CD4-positive, alpha-beta memory T cell (primary cell): ENCODE measurements at regions not wholly inside any gene's neighbourhood (a gene's known extent, or its start where the extent isn't known, plus 50 kb on each side); places are given as distances from the start of the nearest gene placed in this dataset.

Experiments
- CTCF ChIA-PET: fragments of 350-600 bp; sonication (Branson Sonifier 250); formaldehyde crosslinking; loops from one replicate; lab custom pipeline; 2021; ENCODE audit warnings: inconsistent platforms; ENCODE audit not compliant: partially characterized antibody; lab: Charles Lee
- POLR2A ChIA-PET: fragments of 350-600 bp; sonication (Branson Sonifier 250); formaldehyde crosslinking; loops from one replicate; lab custom pipeline; 2021; ENCODE audit not compliant: partially characterized antibody; lab: Charles Lee
- DNase-seq, 5 donors: peaks; one replicate each; pipeline versions ENCODE4 v3.0.0 to v3.0.0-alpha.2; 2020 to 2022; ENCODE audit warnings: mixed read lengths in 1 of 5
- H3K27ac ChIP-seq: one replicate; pipeline ENCODE4 v1.7.0; 2013; ENCODE audit warnings: low read depth, low read length
- H3K27me3 ChIP-seq: 2 replicates; pipeline ENCODE4 v1.7.0; 2013; ENCODE audit warnings: mild to moderate bottlenecking, low read length, moderate library complexity; ENCODE audit not compliant: insufficient read depth
- H3K36me3 ChIP-seq: 2 replicates; pipeline ENCODE4 v1.7.0; 2013; ENCODE audit warnings: mild to moderate bottlenecking, low read length, moderate library complexity; ENCODE audit not compliant: insufficient read depth
- H3K4me1 ChIP-seq: 2 replicates; pipeline ENCODE4 v1.7.0; 2013; ENCODE audit warnings: mild to moderate bottlenecking, low read length, moderate library complexity; ENCODE audit not compliant: insufficient read depth
- H3K4me3 ChIP-seq, 2 donors: one replicate each; pipeline ENCODE4 v1.7.0; 2013; ENCODE audit warnings: low read length in 2 of 2, mild to moderate bottlenecking in 1 of 2
- H3K9me3 ChIP-seq, 2 donors: one replicate each; pipeline ENCODE4 v1.7.0; 2013; ENCODE audit warnings: low read length in 2 of 2, control low read depth in 1 of 2; ENCODE audit not compliant: control insufficient read depth in 1 of 2
- H3K27ac Mint-ChIP-seq, 7 donors: one replicate each; pipeline ENCODE4 v1.8.0; 2020 to 2021; ENCODE audit warnings: mixed read lengths in 7 of 7, mild to moderate bottlenecking in 6 of 7, inconsistent platforms in 3 of 7, moderate library complexity in 3 of 7
- H3K27me3 Mint-ChIP-seq, 2 donors: one replicate each; pipeline ENCODE4 v1.8.0; 2020 to 2021; ENCODE audit warnings: mixed read lengths in 2 of 2
- H3K36me3 Mint-ChIP-seq, 2 donors: one replicate each; pipeline ENCODE4 v1.8.0; 2020 to 2021; ENCODE audit warnings: mixed read lengths in 2 of 2, inconsistent platforms in 1 of 2, mild to moderate bottlenecking in 1 of 2
- H3K4me1 Mint-ChIP-seq, 4 donors: one replicate each; pipeline ENCODE4 v1.8.0; 2020 to 2021; ENCODE audit warnings: mixed read lengths in 4 of 4, mild to moderate bottlenecking in 1 of 4
- H3K4me3 Mint-ChIP-seq, 8 donors: one replicate each; pipeline ENCODE4 v1.8.0; 2020 to 2021; ENCODE audit warnings: mixed read lengths in 8 of 8, mild to moderate bottlenecking in 7 of 8, moderate library complexity in 6 of 8, inconsistent platforms in 3 of 8
- H3K9me3 Mint-ChIP-seq, 8 donors: one replicate each; pipeline ENCODE4 v1.8.0; 2020 to 2021; ENCODE audit warnings: mixed read lengths in 8 of 8, mild to moderate bottlenecking in 5 of 8, inconsistent platforms in 3 of 8, moderate library complexity in 1 of 8
- intact Hi-C: fragments of 100-400 bp; cut with micrococcal nuclease; formaldehyde crosslinking; loops from one replicate; pipeline ENCODE4 v1.15.1; 2023

DNA sequence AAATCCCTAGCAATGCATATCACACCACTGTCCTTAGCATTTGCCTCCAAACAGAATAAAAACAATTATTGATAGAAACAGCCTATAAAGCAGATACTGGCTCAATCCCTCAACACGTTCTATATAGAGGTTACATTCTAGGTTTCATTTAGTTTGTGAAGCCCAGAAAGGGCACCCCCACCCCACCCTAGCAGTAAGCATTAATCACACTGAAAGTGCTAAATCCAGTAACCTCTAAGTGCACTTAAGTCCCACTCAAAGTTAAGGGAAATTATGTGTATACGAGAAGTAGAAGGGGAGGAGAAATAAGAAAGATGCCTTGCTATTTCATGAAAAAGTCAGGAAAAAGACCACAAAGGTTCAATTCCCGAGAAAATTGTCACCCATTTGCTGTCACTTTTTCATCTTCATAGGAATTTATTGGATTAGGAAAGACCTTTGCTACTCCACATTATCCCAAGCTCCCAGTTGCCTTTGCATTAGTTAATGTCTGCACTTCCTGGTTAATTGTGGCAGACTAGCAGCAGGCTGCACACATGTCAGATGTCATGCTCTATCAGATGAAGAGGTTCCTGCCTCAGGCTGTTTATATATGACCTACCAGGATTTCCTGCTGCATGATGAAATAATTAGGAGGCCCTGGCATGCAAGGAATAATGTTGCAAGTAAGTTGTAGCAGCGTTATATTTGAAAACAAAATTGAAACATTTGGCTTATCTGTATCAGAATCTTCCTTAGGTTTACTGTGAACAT, 54.5 kb upstream of the LHX8 start:
- Histone ChIP-seq H3K36me3 (no peaks in the 10 kb centered on the region), H3K4me1 (no peaks in the 10 kb centered on the region), H3K4me3 (no peak overlapping the region), H3K27me3 (no peaks in the 10 kb centered on the region), H3K27ac (no peak overlapping the region), H3K9me3 (peaks cover 0 to 3% of the 10 kb centered on the region in 2 donors)
- H3K4me3 Mint-ChIP-seq = no peak overlapping the region
- H3K4me1 Mint-ChIP-seq = no peaks in the 10 kb centered on the region
- DNase-seq = no peak
- ChIA-PET POLR2A (no interaction called here), CTCF (no interaction called here)
- intact Hi-C loops = no loop called here
- peaks cover 0 to 10% (median 0%) of the 10 kb centered on the region in 8 donors for H3K9me3 Mint-ChIP-seq
- H3K36me3 Mint-ChIP-seq = no peaks in the 10 kb centered on the region
- no peaks in the 10 kb centered on the region for H3K27me3 Mint-ChIP-seq
- no peak overlapping the region for H3K27ac Mint-ChIP-seq

DNA sequence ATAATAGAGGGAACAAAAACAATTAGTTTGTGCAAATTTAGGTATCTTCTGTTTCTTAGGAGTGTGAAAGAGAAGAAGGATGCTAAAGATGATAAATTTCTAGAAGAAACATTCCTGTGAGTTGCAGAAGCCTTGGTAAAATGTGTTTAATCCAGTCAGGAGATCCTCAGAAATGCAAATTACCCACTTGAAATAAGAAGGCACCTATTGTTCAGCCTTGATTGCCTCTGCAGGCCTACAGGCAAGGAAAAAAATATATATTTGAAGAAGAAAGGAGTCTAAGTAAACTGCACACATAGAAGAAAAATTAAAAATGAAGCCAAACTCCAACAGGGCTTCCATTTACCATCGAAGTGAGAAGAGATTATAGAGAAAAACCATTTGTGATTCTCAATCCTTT, 51.0 kb upstream of the LHX8 start:
- H3K4me1 ChIP-seq = no peaks in the 10 kb centered on the region
- no peak overlapping the region for H3K4me3 ChIP-seq
- Mint-ChIP-seq H3K4me3 (no peak overlapping the region), H3K4me1 (no peaks in the 10 kb centered on the region), H3K9me3 (peaks cover 0 to 10% (median 0%) of the 10 kb centered on the region in 8 donors), H3K27ac (no peak overlapping the region), H3K27me3 (no peaks in the 10 kb centered on the region), H3K36me3 (no peaks in the 10 kb centered on the region)
- H3K27me3 ChIP-seq = no peaks in the 10 kb centered on the region
- no peak for DNase-seq
- H3K36me3 ChIP-seq = no peaks in the 10 kb centered on the region
- POLR2A ChIA-PET = no interaction called here
- H3K9me3 ChIP-seq = peaks cover 0 to 3% of the 10 kb centered on the region in 2 donors
- H3K27ac ChIP-seq = no peak overlapping the region
- CTCF ChIA-PET = no interaction called here
- intact Hi-C loops = no loop called here

- H3K27ac Mint-ChIP-seq = no peak overlapping the region
- CTCF ChIA-PET = no interaction called here
- Histone ChIP-seq H3K27ac (no peak overlapping the region), H3K36me3 (no peaks in the 10 kb centered on the region), H3K4me3 (no peak overlapping the region), H3K27me3 (no peaks in the 10 kb centered on the region), H3K9me3 (peaks cover 0 to 3% of the 10 kb centered on the region in 2 donors), H3K4me1 (no peaks in the 10 kb centered on the region)
- intact Hi-C loops = no loop called here
- H3K27me3 Mint-ChIP-seq = no peaks in the 10 kb centered on the region
- POLR2A ChIA-PET = no interaction called here
- H3K4me3 Mint-ChIP-seq = no peak overlapping the region
- no peak for DNase-seq
- no peaks in the 10 kb centered on the region for H3K36me3 Mint-ChIP-seq
- H3K4me1 Mint-ChIP-seq = no peaks in the 10 kb centered on the region
- H3K9me3 Mint-ChIP-seq = peaks cover 0 to 10% (median 0%) of the 10 kb centered on the region in 8 donors
These were observed 50.2 kb upstream of the LHX8 start for GRCh38 chr1:75083848-75084514.
